ENCODE measurements at regions not wholly inside any gene's neighbourhood (a gene's known extent, or its start where the extent isn't known, plus 50 kb on each side); places are given as distances from the start of the nearest gene placed in this dataset.

- H3K36me3 ChIP-seq (ENCODE audit: control insufficient read depth in 2 of 2, extremely low read depth in 1 of 2, insufficient read depth in 2 of 2, low read length in 2 of 2), result no peaks in the 10 kb centered on the region
- no peaks in the 10 kb centered on the region for H4K20me1 ChIP-seq (replicated peaks; ENCODE audit: control insufficient read depth, extremely low read depth, insufficient read depth, low read length)
- BruUV-seq (replicated peaks), result no TSS peak
- H3K27ac ChIP-seq (ENCODE audit: insufficient read depth, low read depth, low read length), result peak overlapping the region; percentile 68
- H3K4me2 ChIP-seq (ENCODE audit: insufficient read depth, low read length), result peak overlapping the region; percentile 74
- no peak overlapping the region for H3K9ac ChIP-seq (replicated peaks; ENCODE audit: extremely low read depth, insufficient read depth, low read length)
- H3K27me3 ChIP-seq (ENCODE audit: control insufficient read depth in 2 of 2, insufficient read depth in 2 of 2, low read length in 2 of 2), result no peaks in the 10 kb centered on the region
- no peaks in the 10 kb centered on the region for H3K9me1 ChIP-seq (replicated peaks; ENCODE audit: control insufficient read depth, extremely low read depth, insufficient read depth, low read length)
- peak overlapping the region; percentile 50 for H2AFZ ChIP-seq (ENCODE audit: low read depth, low read length)
- ChIA-PET POLR2A (no interaction called here), CTCF (interaction anchor here (0.8 kb wide), 1 partner anchor 209 kb away, joined by 3 read pairs; no protein-coding TSS in a partner anchor)
- intact Hi-C loops (cut with micrococcal nuclease), result loop anchor here (1.0 to 2.0 kb wide), 2 partner anchors 29 to 167 kb away; no protein-coding TSS in a partner anchor
- H3K4me1 ChIP-seq (ENCODE audit: control insufficient read depth, extremely low read depth, insufficient read depth, low read length), result peaks cover 34% of the 10 kb centered on the region
- no peaks in the 10 kb centered on the region for H3K79me2 ChIP-seq (ENCODE audit: control insufficient read depth, insufficient read depth, low read length)
- FAIRE-seq (peak; percentile 81), DNase-seq (ENCODE audit: low read depth, low spot score) (peak; percentile 73)
- H3K4me3 ChIP-seq (replicated peaks in 1 of 3; ENCODE audit: insufficient read depth in 1 of 3, low read depth in 1 of 3, low read length in 3 of 3), result no peak overlapping the region
- H3K9me3 ChIP-seq (replicated peaks; ENCODE audit: control insufficient read depth, insufficient read depth, low read length), result no peaks in the 10 kb centered on the region
- dilution Hi-C loops (cut with MboI; ENCODE audit: extremely low pct_ligation_motif_present, low sequenced_read_pairs), result no loop called here
- no peak for TF ChIP-seq GATA2 (IDR thresholded peaks at IDR 0.05; ENCODE audit: insufficient read depth, insufficient read length, low read depth, low read length)
- peak; percentile 72 for TF ChIP-seq FOS (IDR thresholded peaks at IDR 0.05; ENCODE audit: borderline replicate concordance, insufficient read depth, low read length)
- no peak for TF ChIP-seq MAX (IDR thresholded peaks at IDR 0.05; ENCODE audit: insufficient read depth, insufficient read length)
- peak; percentile 53 for TF ChIP-seq POLR2AphosphoS5 (IDR thresholded peaks at IDR 0.05; ENCODE audit: insufficient read depth, low read depth, low read length)
- peak; percentile 39 for TF ChIP-seq JUN (IDR thresholded peaks at IDR 0.05; ENCODE audit: borderline replicate concordance, insufficient read depth, insufficient read length, low read depth)
Observed at GRCh38 chr5:93192087-93192486, 388.9 kb downstream of the NR2F1-AS1 start.

- H3K79me2 ChIP-seq (ENCODE audit: control insufficient read depth, insufficient read depth, low read length), result no peaks in the 10 kb centered on the region
- H3K27ac ChIP-seq (ENCODE audit: insufficient read depth, low read depth, low read length), result no peak overlapping the region
- no peaks in the 10 kb centered on the region for H3K36me3 ChIP-seq (ENCODE audit: control insufficient read depth in 2 of 2, extremely low read depth in 1 of 2, insufficient read depth in 2 of 2, low read length in 2 of 2)
- DNase-seq (ENCODE audit: low read depth, low spot score) (no peak), FAIRE-seq (no peak)
- no peaks in the 10 kb centered on the region for H3K9me1 ChIP-seq (replicated peaks; ENCODE audit: control insufficient read depth, extremely low read depth, insufficient read depth, low read length)
- POLR2A ChIA-PET, result no interaction called here
- intact Hi-C loops (cut with micrococcal nuclease), result no loop called here
- H3K4me2 ChIP-seq (ENCODE audit: insufficient read depth, low read length), result no peak overlapping the region
- H2AFZ ChIP-seq (ENCODE audit: low read depth, low read length), result no peak overlapping the region
- no peak overlapping the region for H3K4me3 ChIP-seq (replicated peaks in 1 of 3; ENCODE audit: insufficient read depth in 1 of 3, low read depth in 1 of 3, low read length in 3 of 3)
- no peak overlapping the region for H3K9ac ChIP-seq (replicated peaks; ENCODE audit: extremely low read depth, insufficient read depth, low read length)
- no TSS peak for BruUV-seq (replicated peaks)
- dilution Hi-C loops (cut with MboI; ENCODE audit: extremely low pct_ligation_motif_present, low sequenced_read_pairs), result no loop called here
- CTCF ChIA-PET, result interaction anchor here (0.8 kb wide), 1 partner anchor 210 kb away, joined by 3 read pairs; no protein-coding TSS in a partner anchor
- H4K20me1 ChIP-seq (replicated peaks; ENCODE audit: control insufficient read depth, extremely low read depth, insufficient read depth, low read length), result no peaks in the 10 kb centered on the region
- H3K27me3 ChIP-seq (ENCODE audit: control insufficient read depth in 2 of 2, insufficient read depth in 2 of 2, low read length in 2 of 2), result no peaks in the 10 kb centered on the region
- no peaks in the 10 kb centered on the region for H3K9me3 ChIP-seq (replicated peaks; ENCODE audit: control insufficient read depth, insufficient read depth, low read length)
- TF ChIP-seq FOS (IDR thresholded peaks at IDR 0.05; ENCODE audit: borderline replicate concordance, insufficient read depth, low read length) (no peak), CTCF (IDR thresholded peaks at IDR 0.05; ENCODE audit: extremely low read depth in 1 of 2, insufficient read depth in 1 of 2, low read depth in 1 of 2, low read length in 2 of 2) (no peak), EZH2 (IDR thresholded peaks at IDR 0.05; ENCODE audit: borderline replicate concordance, low read depth, low read length, severe bottlenecking) (no peak)
- H3K4me1 ChIP-seq (ENCODE audit: control insufficient read depth, extremely low read depth, insufficient read depth, low read length), result peaks cover 36% of the 10 kb centered on the region
Observed at GRCh38 chr5:93191035-93191817, 389.8 kb downstream of the NR2F1-AS1 start.

All from endothelial cell of umbilical vein (primary cell).